Right atrium auricular region (tissue), 2 donors: ENCODE measurements at regions not wholly inside any gene's neighbourhood (a gene's known extent, or its start where the extent isn't known, plus 50 kb on each side); places are given as distances from the start of the nearest gene placed in this dataset.

ENCODE experiments used
- DNase-seq: peaks from one replicate; pipeline ENCODE4 v3.0.0-alpha.2; 2019; ENCODE audit warnings: low spot score
- H3K27ac ChIP-seq, 2 donors: fragments of 200-600 bp; sonication (generic); 1 replicate in 1 of 2; 2 replicates in 1 of 2; pipeline ENCODE4 v1.5.1; 2016 to 2019
- H3K27me3 ChIP-seq, 2 donors: fragments of 200-600 bp; sonication (generic); one replicate each; pipeline versions ENCODE4 v1.5.1 to v1.6.0; 2017 to 2019
- H3K36me3 ChIP-seq: fragments of 200-600 bp; sonication (generic); one replicate; pipeline ENCODE4 v1.5.1; 2016
- H3K4me1 ChIP-seq, 2 donors: fragments of 200-600 bp; sonication (generic); one replicate each; pipeline versions ENCODE4 v1.5.1 to v1.6.0; 2017 to 2019
- H3K4me3 ChIP-seq, 2 donors: fragments of 200-600 bp; sonication (generic); 1 replicate in 1 of 2; 2 replicates in 1 of 2; pipeline ENCODE4 v1.5.1; 2017 to 2019; ENCODE audit warnings: mild to moderate bottlenecking in 1 of 2, moderate library complexity in 1 of 2
- H3K9me3 ChIP-seq, 2 donors: fragments of 200-600 bp; sonication (generic); one replicate each; pipeline ENCODE4 v1.5.1; 2019
- CTCF ChIP-seq, 2 donors: fragments of 200-600 bp; sonication (generic); IDR thresholded peaks; one replicate each; pipeline ENCODE4 v1.5.1; 2019; ENCODE audit warnings: antibody characterized with exemption in 2 of 2

DNA sequence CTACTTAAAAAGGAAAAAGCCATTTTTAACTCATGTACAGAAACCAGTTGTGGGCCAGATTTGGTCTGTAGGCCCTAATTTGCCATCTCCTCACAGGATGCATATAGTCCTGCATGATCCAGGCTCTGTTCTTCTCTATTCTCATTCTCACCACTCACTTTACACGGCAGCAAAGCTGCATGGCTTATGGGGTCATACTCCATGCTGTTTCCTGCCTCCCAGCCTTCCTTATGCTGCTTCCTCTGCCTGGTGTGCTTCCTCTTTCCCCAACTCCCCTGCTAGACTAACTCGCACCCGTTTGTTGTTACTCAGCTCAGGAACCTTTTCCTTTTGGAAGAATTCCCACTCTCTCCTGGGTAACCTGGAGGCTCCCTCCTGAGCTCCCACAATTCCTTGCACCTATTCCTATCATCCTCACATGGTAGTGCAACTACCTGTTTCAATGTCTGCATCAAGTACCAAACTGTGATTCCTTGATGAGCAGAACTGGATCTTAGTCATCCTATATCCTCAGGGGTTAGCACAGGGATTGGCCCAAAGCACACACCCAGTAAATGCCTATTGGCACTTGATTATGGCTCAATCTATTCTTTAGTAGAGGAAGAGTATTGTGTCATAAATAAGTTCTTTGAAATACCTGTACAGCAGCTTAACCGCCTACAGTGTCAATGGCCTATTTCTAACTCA, 172.1 kb upstream of the MITF start:
- DNase-seq = no peak
- no peak for TF ChIP-seq CTCF (IDR thresholded peaks at IDR 0.05)

DNA sequence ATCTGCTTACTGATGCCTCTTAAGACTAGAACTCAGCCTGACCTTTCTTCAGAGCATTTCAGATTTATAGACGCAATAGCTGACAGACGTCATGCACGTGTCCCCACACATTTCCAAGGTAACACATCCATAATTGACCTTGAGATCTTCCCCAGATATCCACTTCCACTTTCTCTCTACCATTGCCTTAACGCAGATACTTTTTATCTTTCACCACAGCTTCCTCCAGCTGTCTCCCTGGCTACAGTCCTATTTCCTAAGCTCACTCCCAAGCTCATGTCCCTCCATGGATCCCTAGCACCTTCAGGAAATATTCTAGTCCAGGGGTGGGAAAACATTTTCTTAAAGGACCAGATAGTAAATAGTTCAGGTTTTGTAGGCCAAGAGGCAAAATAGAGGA, 173.0 kb upstream of the MITF start:
- no peak overlapping the region for H3K4me3 ChIP-seq
- H3K27me3 ChIP-seq = no peaks in the 10 kb centered on the region
- TF ChIP-seq CTCF (IDR thresholded peaks at IDR 0.05) = no peak
- H3K36me3 ChIP-seq = no peaks in the 10 kb centered on the region
- no peaks in the 10 kb centered on the region for H3K9me3 ChIP-seq
- no peak for DNase-seq
- no peak overlapping the region for H3K27ac ChIP-seq
- H3K4me1 ChIP-seq = peaks cover 0 to 16% of the 10 kb centered on the region in 2 donors

More for the DNA sequence above, 172.1 kb upstream of the MITF start:
- Histone ChIP-seq H3K9me3 (no peaks in the 10 kb centered on the region), H3K36me3 (no peaks in the 10 kb centered on the region), H3K27ac (no peak overlapping the region), H3K27me3 (no peaks in the 10 kb centered on the region), H3K4me1 (peaks cover 0 to 16% of the 10 kb centered on the region in 2 donors), H3K4me3 (no peak overlapping the region)

GRCh38 chr3:69565316-69565715, 173.9 kb upstream of the MITF start:
- Histone ChIP-seq H3K9me3 (no peaks in the 10 kb centered on the region), H3K27ac (no peak overlapping the region), H3K36me3 (no peaks in the 10 kb centered on the region), H3K27me3 (no peaks in the 10 kb centered on the region), H3K4me1 (peaks cover 0 to 16% of the 10 kb centered on the region in 2 donors), H3K4me3 (no peak overlapping the region)
- no peak for TF ChIP-seq CTCF (IDR thresholded peaks at IDR 0.05)
- DNase-seq = no peak

GRCh38 chr3:69563981-69564380, 175.3 kb upstream of the MITF start:
- Histone ChIP-seq H3K36me3 (no peaks in the 10 kb centered on the region), H3K9me3 (no peaks in the 10 kb centered on the region), H3K4me1 (peaks cover 0 to 16% of the 10 kb centered on the region in 2 donors), H3K27me3 (no peaks in the 10 kb centered on the region), H3K4me3 (no peak overlapping the region), H3K27ac (no peak overlapping the region)
- DNase-seq = no peak
- TF ChIP-seq CTCF (IDR thresholded peaks at IDR 0.05) = no peak

DNA sequence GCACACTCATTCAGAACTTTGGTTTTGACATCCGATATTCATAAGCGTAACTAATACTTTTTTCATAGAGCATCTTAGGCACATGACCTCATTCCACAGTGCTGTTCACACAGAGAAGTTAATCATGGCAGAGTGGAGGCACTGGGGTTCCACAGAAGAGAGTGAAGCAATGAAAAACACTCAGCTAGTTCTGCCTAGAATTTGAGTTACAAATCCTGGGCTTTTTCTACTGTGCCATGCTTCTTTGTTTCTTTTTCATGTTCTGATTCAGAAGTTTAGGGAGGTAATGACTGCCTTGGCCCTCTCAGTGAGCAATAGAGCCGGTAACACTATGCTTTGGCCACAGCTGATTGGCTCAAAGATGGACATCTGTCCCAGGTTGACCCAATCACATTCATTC, 176.1 kb upstream of the MITF start:
- no peaks in the 10 kb centered on the region for H3K9me3 ChIP-seq
- no peak for DNase-seq
- no peak overlapping the region for H3K4me3 ChIP-seq
- H3K27ac ChIP-seq = no peak overlapping the region
- H3K36me3 ChIP-seq = no peaks in the 10 kb centered on the region
- H3K27me3 ChIP-seq = no peaks in the 10 kb centered on the region
- TF ChIP-seq CTCF (IDR thresholded peaks at IDR 0.05) = no peak
- H3K4me1 ChIP-seq = peaks cover 0 to 16% of the 10 kb centered on the region in 2 donors

DNA sequence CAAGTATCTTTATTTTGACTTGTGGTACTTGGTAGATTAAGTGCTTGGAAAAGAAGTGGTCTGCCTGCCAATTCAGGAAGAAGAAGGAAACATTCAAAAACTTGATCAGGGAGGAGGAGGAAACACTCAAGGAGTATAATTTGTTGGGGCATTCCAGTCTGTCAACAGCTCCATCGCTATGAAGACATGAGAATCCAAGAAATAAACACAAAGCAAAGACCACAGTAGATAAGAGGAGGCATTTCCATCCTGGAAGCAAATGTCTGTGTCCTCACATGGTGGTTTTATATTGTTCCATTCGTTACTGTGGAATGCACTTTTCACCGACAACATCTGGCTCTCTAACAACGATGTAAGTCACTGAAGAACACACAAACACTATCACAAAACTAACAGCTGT, 176.1 kb upstream of the FRMD4B start:
- no peak for TF ChIP-seq CTCF (IDR thresholded peaks at IDR 0.05)
- H3K27ac ChIP-seq = no peak overlapping the region
- no peaks in the 10 kb centered on the region for H3K27me3 ChIP-seq
- H3K4me3 ChIP-seq = no peak overlapping the region
- DNase-seq = no peak
- no peaks in the 10 kb centered on the region for H3K36me3 ChIP-seq
- peaks cover 0 to 13% of the 10 kb centered on the region in 2 donors for H3K4me1 ChIP-seq
- H3K9me3 ChIP-seq = no peaks in the 10 kb centered on the region
